Right cardiac atrium (tissue), 5 donors: ENCODE measurements at regions not wholly inside any gene's neighbourhood (a gene's known extent, or its start where the extent isn't known, plus 50 kb on each side); places are given as distances from the start of the nearest gene placed in this dataset.
"Not testable (repeated sequence)": the region's sequence is repeated elsewhere in the genome, so short reads cannot be mapped to it uniquely, and the experiment has no call there.

Source experiments
- ATAC-seq, 2 donors: fragments of 200-7000 bp; cut with Tn5 transposase; one replicate each; pipeline versions ENCODE4 v1.8.0 to v1.9.1; 2020; ENCODE audit warnings: moderate library complexity in 2 of 2, mild to moderate bottlenecking in 1 of 2
- DNase-seq, 3 donors: peaks; one replicate each; pipeline ENCODE4 v3.0.0-alpha.2; 2020
- H3K27ac ChIP-seq: one replicate; pipeline ENCODE4 v1.5.1; 2013; ENCODE audit warnings: mild to moderate bottlenecking, low read length, control low read depth, moderate library complexity
- H3K27me3 ChIP-seq: one replicate; pipeline ENCODE4 v1.6.1; 2013; ENCODE audit not compliant: control insufficient read depth, insufficient read depth
- H3K4me1 ChIP-seq: one replicate; pipeline ENCODE4 v1.6.1; 2013; ENCODE audit warnings: low read length; ENCODE audit not compliant: control insufficient read depth, insufficient read depth
- H3K4me3 ChIP-seq: one replicate; pipeline ENCODE4 v1.5.1; 2013; ENCODE audit warnings: low read length, control low read depth
- H3K9me3 ChIP-seq: one replicate; pipeline ENCODE4 v1.6.1; 2013; ENCODE audit warnings: low read length; ENCODE audit not compliant: control insufficient read depth
- WGBS: extraction: QIAGEN DNeasy Blood & Tissue Kit; methylation state at CpG from one replicate; pipeline ENCODE4 v1.1.7; 2013; 5-methylcytosine and 5-hydroxymethylcytosine counted together
- intact Hi-C, 4 donors: fragments of 100-400 bp; cut with DNase I; formaldehyde crosslinking; loops; one replicate each; pipeline versions ENCODE4 v1.11.0 to v1.14.0; 2022 to 2023
- donor health status: healthy with polysubstance abuse.
- donor health status: DM: no; HTN: yes; CAD: no.
- donor health status: DM: no; HTN: no; CAD: no.
- donor health status: DM: no; HTN: yes; CAD: no; lungs with severe emphysema.
- donor health status: DM: yes; HTN: yes; CAD: no.

DNA sequence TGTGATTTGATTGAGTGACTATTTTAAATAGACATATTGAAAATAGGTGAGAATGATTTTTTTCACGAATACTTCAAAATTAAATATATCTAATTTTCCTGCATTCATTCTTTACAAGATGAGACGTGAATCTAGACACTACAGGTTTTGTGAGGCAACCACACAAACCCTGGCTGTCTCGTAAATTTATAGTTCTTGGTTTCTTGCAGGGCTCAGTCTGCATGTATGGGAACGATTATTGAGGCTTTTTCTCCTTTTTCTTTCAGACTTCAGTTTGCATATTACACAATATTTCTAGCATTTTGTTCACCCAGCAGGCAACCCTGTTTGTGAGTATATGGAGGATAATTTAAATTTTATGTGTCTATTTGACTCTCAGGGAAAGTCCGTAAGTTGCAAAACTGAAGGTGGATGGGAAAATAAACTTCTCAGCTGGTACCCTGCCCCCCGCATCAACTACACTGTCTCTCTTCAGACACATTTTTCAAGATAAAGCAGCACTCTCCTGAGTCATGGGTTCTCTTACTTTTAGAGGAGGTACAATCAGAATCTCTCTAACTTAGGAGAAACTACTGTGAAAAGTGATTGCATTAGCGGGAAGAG is 1349.3 kb downstream of the GRIK2 start:
- intact Hi-C loops, result no loop called here
- Histone ChIP-seq H3K27me3 (no peaks in the 10 kb centered on the region), H3K4me1 (no peaks in the 10 kb centered on the region), H3K27ac (no peak overlapping the region), H3K9me3 (no peaks in the 10 kb centered on the region), H3K4me3 (no peak overlapping the region)
- WGBS, result 46% methylated on average over 7 of the region's 7 CpGs
- ATAC-seq (no peak), DNase-seq (no peak)

DNA sequence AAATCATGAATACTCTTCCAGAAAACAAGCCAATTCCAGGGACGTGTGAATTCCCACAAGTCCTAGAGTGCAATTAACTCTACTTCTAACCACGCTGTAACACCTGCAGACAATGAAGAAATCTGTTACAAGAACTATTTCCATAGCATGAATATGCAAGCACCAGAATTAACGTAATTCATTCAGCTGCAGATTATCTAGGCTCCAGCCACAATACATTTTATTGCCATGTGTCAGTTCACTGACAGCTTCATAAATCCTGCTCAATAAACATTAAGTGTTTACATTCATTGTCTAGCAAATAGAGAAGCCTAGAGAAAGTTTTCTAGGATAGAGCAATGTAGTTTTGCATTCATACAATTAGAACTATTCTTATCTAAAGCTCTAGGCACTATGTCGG is 1348.5 kb downstream of the GRIK2 start:
- intact Hi-C loops, result no loop called here
- H3K4me1 ChIP-seq, result no peaks in the 10 kb centered on the region
- ATAC-seq (no peak), DNase-seq (no peak)
- 32% methylated on average over 4 of the region's 4 CpGs for WGBS
- no peaks in the 10 kb centered on the region for H3K9me3 ChIP-seq
- H3K27me3 ChIP-seq, result no peaks in the 10 kb centered on the region
- H3K4me3 ChIP-seq, result no peak overlapping the region
- H3K27ac ChIP-seq, result no peak overlapping the region

DNA sequence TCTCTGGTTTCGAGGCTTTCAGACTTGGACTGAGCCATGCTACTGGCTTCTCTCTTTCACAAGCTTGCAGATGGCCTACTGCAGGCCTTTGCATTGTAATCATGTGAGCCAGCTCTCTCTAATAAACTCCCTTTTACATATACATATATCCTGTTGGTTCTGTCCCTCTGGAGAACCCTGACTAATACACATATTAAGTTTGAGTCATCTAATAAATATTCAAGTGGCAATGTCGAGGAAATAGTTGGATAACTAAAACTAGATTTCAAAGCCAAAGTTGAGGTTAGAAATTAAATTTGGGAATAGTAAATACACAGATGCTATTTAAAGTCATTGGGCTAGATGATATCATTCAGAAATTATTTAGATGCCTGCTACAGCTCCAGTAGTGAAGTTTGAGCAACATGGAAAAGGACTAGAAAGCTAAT is 1343.4 kb downstream of the GRIK2 start:
- no peaks in the 10 kb centered on the region for H3K9me3 ChIP-seq
- DNase-seq (no peak), ATAC-seq (no peak)
- intact Hi-C loops, result no loop called here
- no peaks in the 10 kb centered on the region for H3K27me3 ChIP-seq
- H3K4me1 ChIP-seq, result no peaks in the 10 kb centered on the region
- 57% methylated on average over 2 of the region's 2 CpGs for WGBS
- H3K27ac ChIP-seq, result no peak overlapping the region
- H3K4me3 ChIP-seq, result no peak overlapping the region

DNA sequence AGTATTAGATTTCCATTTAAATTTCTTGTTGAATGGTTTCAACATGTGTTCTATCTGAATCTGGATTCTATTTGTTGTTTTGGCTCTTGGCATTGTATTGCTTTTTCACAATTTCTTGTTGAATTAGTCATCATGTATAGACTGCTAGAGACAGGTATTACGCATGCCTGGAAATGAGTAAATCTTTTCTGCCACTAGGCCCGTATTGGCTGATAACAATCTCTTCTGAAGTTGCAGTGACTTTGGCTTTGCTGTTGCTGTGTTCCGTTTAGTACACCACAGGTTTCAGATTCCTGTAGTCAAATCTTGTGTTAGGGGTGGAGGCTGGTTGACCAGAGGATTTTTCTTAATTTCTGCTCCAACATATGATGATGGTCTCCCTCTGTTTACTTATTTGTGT is 1339.4 kb downstream of the GRIK2 start:
- H3K27ac ChIP-seq, result no peak overlapping the region
- WGBS, result 56% methylated on average over 3 of the region's 3 CpGs

DNA sequence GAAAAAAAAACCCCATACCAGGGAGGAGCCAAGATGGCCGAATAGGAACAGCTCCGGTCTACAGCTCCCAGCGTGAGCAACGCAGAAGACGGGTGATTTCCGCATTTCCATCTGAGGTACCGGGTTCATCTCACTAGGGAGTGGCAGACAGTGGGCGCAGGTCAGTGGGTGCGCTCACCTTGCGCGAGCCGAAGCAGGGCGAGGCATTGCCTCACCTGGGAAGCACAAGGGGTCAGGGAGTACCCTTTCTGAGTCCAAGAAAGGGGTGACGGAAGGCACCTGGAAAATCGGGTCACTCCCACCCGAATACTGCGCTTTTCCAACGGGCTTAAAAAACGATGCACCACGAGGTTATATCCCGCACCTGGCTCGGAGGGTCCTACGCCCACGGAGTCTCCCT is 1328.6 kb downstream of the GRIK2 start:
- DNase-seq, H3K27ac ChIP-seq, H3K4me1 ChIP-seq, ATAC-seq, H3K27me3 ChIP-seq, H3K4me3 ChIP-seq, intact Hi-C loops, H3K9me3 ChIP-seq: not testable (repeated sequence)
- 90% methylated on average over 24 of the region's 24 CpGs for WGBS

More for the DNA sequence above, 1339.4 kb downstream of the GRIK2 start:
- DNase-seq, result no peak
- ATAC-seq, result no peak
- Histone ChIP-seq H3K27me3 (no peaks in the 10 kb centered on the region), H3K9me3 (no peaks in the 10 kb centered on the region), H3K4me1 (no peaks in the 10 kb centered on the region), H3K4me3 (no peak overlapping the region)
- intact Hi-C loops, result no loop called here

DNA sequence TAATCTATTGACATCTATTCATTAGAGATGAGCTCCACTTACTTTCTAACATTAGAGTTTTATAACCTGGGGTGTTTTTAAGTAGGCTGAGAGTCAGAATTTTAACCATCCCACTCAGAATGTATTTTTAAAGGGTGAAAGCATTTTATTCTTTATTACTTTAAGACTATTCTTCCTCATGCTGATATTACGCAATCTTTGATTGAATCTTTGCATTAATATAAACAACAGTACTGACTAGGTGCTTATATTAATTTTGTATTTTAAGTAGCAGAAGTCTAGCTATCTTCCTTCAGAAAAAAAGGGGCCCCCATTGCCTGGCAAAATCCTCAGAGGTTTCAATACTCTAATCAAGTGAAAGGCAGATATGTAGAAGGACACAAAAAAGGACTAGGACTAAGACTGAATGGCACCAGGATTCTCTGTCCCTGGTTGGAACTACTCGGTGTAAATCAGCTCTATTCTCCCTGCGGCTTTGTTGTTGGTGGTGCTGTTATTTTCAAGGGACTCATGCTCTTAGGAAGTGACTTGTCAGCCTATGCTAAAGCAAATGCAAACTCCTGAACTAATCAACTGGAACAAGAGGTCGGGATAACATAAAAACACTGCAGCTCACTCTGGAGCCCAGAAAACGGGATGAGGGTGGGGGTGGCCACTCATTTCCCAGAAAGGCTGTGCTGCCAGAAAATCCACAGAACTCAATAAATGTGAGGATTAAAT is 1324.4 kb downstream of the GRIK2 start:
- no peaks in the 10 kb centered on the region for H3K27me3 ChIP-seq
- WGBS, result 43% methylated on average over 5 of the region's 5 CpGs
- ATAC-seq, result no peak
- intact Hi-C loops, result no loop called here
- no peak overlapping the region for H3K27ac ChIP-seq
- no peaks in the 10 kb centered on the region for H3K4me1 ChIP-seq
- DNase-seq, result no peak
- no peaks in the 10 kb centered on the region for H3K9me3 ChIP-seq
- H3K4me3 ChIP-seq, result no peak overlapping the region

DNA sequence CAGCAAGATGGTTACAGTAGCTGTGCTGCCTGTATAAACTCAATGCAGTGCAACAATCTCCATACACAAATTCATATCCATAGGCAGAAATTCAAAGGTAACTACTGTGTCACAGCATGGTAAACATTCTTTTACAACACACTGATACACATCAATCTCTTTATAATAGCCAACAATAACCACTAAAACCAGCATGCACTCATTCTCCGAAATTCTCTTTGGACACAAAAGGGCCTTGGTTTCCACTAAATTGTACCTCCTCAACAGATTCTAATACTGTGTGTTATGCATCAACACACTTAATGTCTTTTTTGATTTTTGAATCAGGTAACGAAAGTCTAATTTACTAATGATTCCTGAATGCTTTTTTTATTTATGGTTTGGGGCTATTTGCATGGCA is 1323.7 kb downstream of the GRIK2 start:
- Histone ChIP-seq H3K27ac (no peak overlapping the region), H3K4me3 (no peak overlapping the region), H3K4me1 (no peaks in the 10 kb centered on the region), H3K9me3 (no peaks in the 10 kb centered on the region), H3K27me3 (no peaks in the 10 kb centered on the region)
- WGBS, result 81% methylated on average over 2 of the region's 2 CpGs
- DNase-seq, result no peak
- no peak for ATAC-seq
- intact Hi-C loops, result no loop called here

DNA sequence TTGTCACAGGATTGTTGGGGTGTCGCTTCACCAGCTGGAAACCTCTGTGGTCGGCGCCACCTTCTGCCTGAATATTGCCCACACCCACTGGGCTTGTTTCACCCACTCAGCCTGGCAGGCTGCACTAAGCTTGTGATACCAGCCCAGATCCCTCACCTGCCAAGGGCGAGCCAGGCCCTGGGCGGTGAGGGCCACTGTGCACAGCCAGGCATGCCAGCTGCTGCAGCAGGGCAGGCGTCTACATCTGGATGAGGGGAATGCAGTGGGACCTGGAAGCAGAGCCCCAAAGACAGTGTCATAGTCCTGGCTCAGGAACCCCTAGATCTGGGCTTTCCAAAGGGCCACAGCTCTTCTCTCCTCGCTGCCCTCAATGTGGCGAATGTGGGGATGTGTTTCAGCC is 1307.5 kb downstream of the GRIK2 start:
- H3K27me3 ChIP-seq, result no peaks in the 10 kb centered on the region
- H3K27ac ChIP-seq, result no peak overlapping the region
- H3K4me1 ChIP-seq, result no peaks in the 10 kb centered on the region
- H3K4me3 ChIP-seq, result no peak overlapping the region
- intact Hi-C loops, result no loop called here
- no peaks in the 10 kb centered on the region for H3K9me3 ChIP-seq
- WGBS, result 86% methylated on average over 8 of the region's 8 CpGs
- peak in 1 of 3 donors; percentile 28 for DNase-seq
- no peak for ATAC-seq

DNA sequence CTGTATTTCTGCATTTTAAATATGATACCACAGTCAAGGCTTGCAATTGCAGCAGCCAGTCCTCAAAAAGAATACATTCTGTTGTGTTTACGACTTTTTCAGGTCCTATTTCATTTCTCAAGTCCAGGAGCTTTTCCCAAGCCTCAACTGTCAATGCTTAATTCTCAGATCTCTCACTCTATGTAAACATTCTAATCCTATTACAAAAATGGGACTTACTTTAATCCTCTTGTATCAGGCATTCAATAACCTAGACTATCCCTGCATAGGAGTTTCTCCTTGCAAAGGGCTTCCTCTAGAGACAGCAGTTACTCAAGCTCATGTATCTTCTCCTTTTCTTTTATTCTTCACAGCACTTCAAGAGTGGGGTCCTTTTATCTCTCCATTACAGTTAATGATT is 1293.0 kb downstream of the GRIK2 start:
- H3K4me3 ChIP-seq, result no peak overlapping the region
- no peak overlapping the region for H3K27ac ChIP-seq
- no peaks in the 10 kb centered on the region for H3K9me3 ChIP-seq
- intact Hi-C loops, result no loop called here
- no peaks in the 10 kb centered on the region for H3K4me1 ChIP-seq
- H3K27me3 ChIP-seq, result no peaks in the 10 kb centered on the region
- no peak for DNase-seq
- ATAC-seq, result no peak
- 49% methylated on average over 1 of the region's 1 CpG for WGBS

DNA sequence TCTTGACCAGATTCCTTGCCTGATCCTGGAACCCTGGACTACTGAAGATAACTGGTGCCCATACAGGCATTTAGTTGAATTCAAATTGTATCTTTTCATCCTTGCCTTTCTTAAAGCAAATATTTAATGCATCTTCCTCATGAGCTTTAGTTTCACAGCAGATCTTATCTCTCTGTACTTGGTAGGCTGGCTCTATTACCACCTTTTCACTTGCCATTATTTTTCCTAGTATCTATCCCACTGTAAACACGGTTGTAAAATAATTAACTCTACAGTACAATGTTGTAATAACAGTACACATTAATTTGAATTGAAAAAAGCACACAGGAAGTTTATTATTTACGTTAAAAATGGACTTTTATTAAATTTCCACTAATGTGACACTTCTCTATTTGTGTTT is 1286.9 kb downstream of the GRIK2 start:
- WGBS, result 34% methylated on average over 2 of the region's 2 CpGs
- no peak for ATAC-seq
- Histone ChIP-seq H3K9me3 (no peaks in the 10 kb centered on the region), H3K27me3 (no peaks in the 10 kb centered on the region), H3K4me1 (no peaks in the 10 kb centered on the region), H3K4me3 (no peak overlapping the region), H3K27ac (no peak overlapping the region)
- intact Hi-C loops, result no loop called here
- DNase-seq, result no peak

DNA sequence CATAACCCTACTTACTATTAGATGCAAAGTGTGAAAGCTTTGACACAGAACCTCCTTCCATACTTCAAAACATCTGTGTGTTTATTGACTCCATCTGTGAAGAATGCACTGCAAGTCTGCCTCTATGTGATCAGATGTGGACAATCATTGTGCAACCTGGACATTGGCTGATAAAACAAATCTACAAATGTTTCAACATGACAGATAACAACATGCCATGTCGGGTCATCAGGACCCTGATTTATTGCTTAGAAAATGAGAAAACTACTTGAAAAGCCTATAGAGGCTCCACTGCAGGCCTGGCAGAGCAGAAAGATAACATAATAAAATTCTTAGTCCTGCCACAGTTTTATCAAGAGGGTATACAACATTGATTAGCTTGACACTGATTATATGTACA is 1286.4 kb downstream of the GRIK2 start:
- Histone ChIP-seq H3K9me3 (no peaks in the 10 kb centered on the region), H3K4me1 (no peaks in the 10 kb centered on the region), H3K4me3 (no peak overlapping the region), H3K27ac (no peak overlapping the region), H3K27me3 (no peaks in the 10 kb centered on the region)
- 32% methylated on average over 1 of the region's 1 CpG for WGBS
- intact Hi-C loops, result no loop called here
- DNase-seq (no peak), ATAC-seq (no peak)

DNA sequence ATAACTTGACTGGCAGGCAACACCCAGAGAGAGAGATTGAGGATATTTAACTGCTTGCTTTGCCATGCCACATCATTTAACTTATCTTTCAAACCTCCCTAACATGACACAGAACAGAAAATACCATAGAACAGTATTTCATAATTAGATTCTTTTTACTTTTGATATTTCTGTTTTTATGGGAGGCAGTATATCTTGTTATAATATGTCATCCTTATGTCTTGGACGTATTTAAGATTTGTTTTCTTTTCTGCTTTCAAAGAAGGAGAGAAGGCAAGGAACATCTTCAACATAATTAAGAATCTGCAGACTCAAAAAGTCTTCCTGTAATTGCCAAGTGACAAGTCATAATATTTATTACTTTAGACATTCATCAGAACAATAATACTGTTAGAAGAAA is 1283.7 kb downstream of the GRIK2 start:
- intact Hi-C loops, result no loop called here
- no peak for ATAC-seq
- Histone ChIP-seq H3K9me3 (no peaks in the 10 kb centered on the region), H3K27ac (no peak overlapping the region), H3K27me3 (no peaks in the 10 kb centered on the region), H3K4me3 (no peak overlapping the region), H3K4me1 (no peaks in the 10 kb centered on the region)
- no peak for DNase-seq
- 34% methylated on average over 1 of the region's 1 CpG for WGBS
